Epidermal melanocyte (primary cell): ENCODE measurements at regions not wholly inside any gene's neighbourhood (a gene's known extent, or its start where the extent isn't known, plus 50 kb on each side); places are given as distances from the start of the nearest gene placed in this dataset.

Experiments used
- DNase-seq: peaks from one replicate; pipeline ENCODE4 v3.0.0; 2011; ENCODE audit warnings: low spot score; ENCODE audit not compliant: insufficient read length

DNA sequence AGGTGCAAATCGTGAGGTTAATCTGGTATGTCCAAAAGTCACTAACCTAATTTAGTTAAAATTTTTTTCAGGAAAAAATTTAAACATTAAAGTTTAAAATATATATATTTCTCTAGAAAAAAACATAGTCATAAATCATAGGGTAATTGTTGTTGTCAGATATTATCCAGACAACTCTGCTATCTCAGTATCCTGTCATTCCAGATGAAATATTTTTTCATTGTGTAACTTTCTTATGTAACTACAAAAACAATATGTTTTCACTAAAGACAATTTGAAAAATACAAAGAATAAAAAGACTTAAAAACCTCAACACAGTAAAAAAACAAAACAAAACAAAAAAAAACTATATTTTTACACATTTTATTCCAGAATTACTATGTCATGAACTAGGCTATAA lies 57.6 kb downstream of the TENT5A start:
- DNase-seq: no peak

DNA sequence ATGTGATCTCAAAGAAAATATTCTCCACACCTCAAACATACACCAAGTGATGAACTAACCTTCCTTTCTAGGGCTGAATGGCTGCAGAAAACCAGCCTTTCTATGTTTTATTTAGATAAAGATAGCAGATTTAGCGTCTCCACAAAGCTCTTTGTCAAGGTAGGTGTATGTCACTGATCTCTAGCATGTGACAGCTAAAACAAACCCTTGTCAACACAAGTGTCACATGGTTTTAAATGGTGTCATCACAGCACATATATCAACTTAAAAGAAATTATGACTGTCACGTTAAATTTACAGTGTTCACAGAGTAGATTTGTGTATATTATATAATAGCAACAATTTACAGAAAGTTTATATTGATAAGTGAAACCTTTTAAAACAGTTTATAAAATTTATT lies 58.3 kb downstream of the TENT5A start:
- no peak for DNase-seq

DNA sequence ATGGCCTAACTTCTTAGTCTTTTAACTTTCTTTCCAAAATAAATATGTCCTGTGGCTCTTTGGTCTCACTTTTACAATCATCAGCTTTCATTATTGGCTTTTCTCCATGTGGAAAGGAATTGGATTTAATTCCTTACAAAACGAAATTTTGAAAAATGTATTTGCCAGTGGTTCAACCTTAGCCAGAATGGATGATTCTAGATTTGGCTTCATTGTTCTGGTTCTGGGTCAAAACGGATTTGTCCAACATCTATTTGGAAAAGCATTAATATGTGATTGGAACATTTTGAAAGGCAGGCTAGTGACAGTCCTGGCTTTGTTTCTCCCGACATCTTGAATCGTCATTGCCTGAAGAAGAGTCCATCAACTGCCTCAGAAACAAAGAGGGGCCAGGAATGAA lies 59.2 kb downstream of the TENT5A start:
- no peak for DNase-seq

DNA sequence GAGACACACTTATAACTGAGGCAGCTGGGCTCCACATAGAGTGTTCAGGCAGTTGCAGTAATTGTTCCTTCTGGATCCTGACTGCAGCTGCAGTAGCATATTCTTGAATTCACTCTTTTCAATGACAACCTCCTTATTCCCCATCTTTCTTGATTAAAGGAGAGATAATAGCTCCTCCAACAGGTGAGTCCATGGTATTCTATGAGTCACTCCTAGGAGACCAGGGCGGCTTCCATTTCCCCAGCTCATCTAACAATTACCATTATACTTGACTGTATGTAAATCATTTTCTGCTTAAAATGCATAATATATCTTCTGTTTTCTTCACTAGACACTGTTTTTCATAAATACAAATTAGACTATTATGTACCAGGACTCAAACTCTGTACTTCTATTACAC lies 62.4 kb downstream of the TENT5A start:
- DNase-seq: no peak

DNA sequence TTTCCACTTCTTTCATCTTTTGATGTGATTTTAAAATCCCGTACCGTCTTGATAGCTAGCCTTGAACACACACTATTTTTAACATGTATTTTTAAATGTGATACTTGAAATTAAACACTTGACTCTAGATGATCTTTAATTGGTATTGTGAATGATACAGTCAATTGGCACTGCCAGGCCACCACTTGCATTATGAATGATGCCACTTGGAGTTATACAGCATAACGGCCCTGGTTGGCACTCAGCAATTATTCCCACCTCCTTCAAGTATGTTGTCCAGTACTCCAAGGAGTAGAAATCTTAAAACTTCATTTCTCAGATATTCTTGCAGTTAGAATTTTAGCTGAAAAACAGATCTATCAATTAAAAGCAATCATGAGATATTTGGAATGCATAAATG lies 62.9 kb downstream of the TENT5A start:
- no peak for DNase-seq

DNA sequence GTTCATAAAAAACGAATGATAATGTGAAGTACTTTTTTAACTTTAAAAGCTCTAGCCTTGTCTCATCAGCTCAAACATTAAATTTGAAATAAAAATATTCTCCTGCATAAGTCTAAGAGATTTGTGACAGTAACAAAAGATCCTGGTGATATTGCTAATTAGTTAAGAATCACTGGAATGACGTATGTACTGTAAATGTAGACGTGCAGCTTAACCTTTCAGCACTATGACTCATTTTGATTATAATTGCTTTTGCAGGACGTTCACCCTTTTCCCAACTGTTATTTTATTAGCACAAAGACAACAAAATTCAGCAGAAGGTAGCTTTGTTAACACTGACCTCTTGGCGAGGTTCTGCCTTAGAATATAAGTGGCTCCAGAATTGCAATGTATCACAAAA lies 68.6 kb downstream of the TENT5A start:
- DNase-seq: no peak

DNA sequence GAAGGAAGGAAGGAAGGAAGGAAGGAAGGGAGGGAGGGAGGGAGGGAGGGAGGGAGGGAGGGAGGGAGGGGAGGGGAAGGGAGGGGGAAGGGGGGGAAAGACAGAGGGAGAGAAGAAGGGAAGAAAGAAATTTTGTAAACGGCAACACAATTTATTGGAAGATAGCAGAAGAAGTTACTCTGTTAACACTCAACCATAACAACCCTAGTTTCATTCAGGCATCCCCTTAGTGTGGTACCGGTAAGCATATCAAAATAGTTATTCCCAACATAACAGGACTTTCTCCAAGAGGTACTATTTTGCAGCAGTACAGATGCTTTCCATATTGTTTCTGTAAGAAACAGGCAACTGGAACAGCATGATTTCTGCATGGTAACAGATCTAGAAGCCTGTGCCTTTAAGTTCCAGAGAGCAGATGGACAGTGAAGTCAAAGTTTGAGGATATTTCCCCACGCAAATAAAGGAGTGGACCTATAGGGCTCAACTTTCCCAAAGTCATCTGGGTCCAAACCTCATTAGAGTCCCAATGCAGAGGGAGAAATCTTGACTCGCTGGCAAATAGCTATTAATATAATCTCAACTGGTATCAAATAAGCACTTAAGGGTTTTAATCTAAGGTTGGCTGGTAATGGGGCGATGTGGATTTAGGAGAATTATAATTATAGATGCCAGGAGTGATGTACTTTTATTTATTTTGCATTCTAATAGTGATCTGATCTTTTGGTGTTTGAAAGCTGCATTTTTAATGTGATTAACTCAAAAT lies 69.4 kb downstream of the TENT5A start:
- DNase-seq: no peak

DNA sequence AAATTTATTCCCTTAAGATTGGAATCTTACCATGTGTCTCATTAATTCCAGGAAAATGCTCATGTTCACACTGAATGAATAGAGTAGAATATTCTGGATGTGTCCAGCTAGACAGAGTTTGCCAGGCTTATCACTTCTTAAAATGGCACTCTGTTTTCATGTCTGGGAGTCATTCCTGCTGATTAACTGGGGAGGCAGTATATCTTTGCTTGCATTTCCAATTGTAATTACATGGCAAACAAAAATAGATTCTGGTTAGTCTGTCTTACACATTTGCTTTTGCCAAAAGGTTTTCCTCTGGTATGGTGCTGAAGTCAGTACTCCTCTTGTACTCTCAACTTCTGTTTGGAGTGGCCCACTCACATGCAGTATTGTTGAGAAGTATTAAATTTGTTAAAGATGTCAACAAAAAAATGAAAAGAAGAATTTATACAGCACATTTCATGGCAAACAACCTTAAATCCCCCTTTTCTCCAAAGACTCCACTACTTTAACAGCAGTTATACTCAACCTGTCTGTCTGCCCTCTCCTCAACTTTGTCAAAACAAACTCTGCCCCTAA lies 70.2 kb downstream of the TENT5A start:
- DNase-seq: no peak

DNA sequence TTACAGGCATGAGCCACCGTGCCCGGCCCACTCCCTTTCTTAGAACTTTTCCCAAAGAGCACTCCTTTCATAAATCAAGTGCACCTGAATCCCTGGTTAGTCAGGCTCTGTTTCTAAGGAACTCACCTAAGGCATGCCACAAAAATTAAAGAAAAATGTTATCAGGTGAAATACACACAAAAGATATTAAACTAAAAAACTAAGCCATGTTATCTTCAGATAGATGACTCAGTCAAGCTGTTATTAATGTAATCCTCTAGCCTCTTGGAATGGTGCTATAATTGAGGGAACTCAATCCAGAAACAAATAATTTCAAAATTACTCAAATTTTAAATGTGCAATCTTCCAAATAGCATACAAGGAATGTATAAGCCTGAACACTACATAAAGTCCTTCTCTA lies 83.0 kb downstream of the TENT5A start:
- DNase-seq: no peak

DNA sequence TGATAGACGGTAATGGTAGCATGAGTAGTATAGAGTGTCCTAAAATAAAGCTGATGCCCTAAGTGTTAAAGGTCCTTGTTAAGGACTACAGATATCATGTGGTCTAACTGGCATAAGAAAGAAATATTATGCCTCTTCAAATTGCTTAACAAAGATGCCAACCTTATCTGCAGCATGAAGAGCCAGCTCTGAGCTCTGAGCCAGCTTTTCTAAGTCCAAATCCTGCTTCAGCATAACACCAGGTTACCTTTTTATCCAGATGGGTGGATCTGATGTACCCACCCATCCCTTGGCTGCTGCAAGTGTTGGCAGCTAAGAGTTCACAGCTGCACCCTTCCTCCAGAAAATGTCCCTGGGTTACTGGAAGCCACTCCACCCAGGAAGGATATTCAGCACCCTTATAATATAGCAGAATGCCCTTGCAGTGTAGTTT lies 83.8 kb downstream of the TENT5A start:
- no peak for DNase-seq

DNA sequence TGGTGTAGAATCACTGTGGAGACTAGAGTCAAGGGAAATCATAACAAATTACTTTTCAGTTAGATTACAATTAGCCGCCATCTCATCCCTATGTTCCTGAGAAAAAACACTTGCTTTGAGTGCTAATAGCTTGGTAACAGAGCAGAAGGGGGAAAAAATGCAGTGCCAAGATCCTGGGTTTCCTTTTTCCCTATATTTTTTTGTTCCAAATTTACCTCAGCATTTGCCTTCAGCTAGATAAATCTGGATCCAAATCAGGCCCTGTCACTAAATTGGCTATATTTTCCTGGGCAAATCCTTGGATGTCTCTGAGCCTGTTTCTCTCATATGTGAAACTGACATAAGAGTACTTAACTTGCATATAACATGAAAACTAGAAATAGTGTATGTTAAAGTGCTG lies 86.0 kb downstream of the TENT5A start:
- no peak for DNase-seq

DNA sequence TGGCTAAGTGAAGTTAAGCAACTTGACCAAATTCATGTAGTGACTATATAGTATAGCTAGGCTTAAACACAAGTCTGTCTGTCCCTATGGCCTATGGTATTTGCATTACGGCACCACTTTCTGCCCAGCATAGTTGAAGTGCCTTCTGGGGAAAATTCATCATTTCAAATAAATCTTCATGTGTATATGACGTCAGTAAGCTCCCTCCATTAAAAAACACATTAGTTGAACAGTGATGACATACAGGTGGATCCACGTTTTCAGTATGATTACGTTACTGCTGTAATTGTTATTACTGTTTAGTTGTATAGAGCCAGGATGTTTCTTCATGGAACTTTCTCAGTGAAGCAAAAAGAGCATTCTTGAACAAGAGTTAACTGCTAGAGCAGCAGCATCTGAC lies 96.2 kb downstream of the TENT5A start:
- DNase-seq: no peak

DNA sequence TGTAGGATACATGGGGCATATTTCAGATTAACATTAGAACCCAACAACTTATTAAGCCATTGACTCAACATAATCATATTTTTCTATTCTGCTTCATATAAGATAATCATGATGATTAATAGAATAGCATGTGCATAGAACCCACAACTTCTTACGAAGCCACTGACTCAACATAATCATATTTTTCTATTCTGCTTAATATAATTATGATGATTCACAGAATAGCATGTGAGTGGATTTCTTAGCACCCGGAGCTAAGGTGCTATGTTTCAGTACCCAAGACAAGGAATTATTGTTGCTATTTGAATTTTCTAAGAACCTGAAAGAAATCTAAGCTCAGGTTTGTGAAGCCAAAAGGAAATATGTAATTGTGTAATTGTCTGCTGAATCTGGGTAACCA lies 96.8 kb downstream of the TENT5A start:
- no peak for DNase-seq

DNA sequence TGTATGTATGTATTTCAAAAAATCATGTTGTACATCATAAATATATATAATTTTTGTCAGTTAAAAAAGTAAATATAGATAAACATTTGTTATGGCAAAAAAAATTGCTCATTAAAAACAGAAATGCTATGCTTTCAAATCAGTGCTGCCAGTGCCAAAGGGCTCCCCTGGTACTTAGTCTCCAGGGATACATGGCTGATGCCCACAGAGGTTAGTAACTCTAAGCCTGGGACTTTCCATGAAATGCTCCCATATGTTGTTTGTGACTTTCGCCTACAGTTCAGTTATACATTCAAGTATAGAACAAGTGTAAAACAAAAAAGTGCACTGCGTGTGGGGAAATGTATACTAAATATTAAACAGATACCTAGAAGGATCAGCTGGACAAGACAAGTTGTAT lies 104.0 kb downstream of the TENT5A start:
- DNase-seq: no peak

DNA sequence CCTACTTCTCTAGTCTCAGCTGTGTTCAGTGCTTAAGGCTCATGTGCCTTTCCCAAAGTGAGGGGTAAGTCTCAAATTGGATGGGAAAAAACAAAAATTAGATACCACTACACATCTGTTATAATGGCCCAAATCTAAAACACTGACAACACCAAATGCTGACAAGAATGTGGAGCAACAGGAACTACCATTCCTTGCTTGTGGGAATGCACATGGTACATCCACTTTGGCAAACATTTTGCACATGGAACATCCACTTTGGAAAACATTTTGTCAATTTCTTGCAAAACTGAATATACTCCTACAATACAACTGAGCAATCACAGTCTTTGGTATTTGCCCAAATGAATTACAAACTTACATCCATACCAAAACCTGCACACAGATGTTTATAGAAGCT lies 109.3 kb downstream of the TENT5A start:
- DNase-seq: no peak

DNA sequence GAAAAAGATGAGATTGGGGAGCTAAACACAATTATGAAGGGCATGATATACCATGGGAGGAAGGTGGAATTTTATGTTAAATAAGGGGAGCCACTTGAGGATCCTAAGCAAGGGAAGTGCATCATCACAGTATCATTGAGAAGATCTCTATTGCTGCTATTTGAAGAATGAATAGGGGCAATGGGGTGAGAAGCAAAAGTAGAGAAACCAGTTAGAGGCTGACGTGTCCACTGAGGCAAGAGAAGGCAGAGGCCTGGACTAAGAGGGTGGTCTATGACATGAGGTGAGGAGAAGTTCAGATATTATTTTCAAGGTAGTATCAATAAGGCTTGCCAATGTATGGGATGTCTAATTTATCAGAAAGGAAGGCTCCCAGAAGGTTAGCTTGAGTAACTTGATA lies 111.6 kb downstream of the TENT5A start:
- no peak for DNase-seq

DNA sequence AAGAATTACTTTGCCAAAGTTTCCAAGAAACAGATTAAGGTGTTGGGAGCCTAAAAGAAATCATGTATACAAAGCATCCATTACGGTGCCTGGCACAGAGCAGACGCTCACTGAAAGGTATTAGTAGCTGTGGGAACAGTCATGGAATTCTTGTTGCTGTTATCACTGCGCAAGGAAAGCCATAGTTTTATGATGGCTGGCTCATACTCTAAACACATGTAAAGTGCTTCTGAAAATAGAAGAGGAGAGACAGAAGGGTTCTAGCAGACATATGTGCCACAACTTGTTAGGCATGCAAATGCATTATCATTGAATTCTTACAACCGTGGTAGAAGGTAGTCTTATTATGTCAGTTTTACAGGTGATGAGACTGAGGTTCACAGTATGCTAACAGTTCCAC lies 112.4 kb downstream of the TENT5A start:
- no peak for DNase-seq

DNA sequence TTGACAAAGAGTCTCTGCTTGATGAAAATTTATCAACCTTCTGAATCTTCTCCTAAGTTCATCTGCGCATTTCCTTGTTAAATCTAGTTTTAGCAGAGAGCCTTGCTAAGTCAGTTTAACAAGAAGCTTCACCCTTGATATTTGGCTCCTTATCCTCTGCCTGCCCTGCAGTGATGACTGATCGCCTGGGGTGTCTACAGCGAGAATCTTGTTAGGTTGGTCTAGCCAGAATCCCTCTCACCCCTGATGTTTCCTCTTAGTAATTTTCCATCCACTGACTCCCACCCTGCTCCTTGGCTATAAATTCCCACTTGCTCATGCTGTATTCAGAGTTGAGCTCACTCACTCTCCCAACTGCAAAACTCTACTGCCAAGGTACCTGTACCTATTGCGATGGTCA lies 114.1 kb downstream of the TENT5A start:
- no peak for DNase-seq

DNA sequence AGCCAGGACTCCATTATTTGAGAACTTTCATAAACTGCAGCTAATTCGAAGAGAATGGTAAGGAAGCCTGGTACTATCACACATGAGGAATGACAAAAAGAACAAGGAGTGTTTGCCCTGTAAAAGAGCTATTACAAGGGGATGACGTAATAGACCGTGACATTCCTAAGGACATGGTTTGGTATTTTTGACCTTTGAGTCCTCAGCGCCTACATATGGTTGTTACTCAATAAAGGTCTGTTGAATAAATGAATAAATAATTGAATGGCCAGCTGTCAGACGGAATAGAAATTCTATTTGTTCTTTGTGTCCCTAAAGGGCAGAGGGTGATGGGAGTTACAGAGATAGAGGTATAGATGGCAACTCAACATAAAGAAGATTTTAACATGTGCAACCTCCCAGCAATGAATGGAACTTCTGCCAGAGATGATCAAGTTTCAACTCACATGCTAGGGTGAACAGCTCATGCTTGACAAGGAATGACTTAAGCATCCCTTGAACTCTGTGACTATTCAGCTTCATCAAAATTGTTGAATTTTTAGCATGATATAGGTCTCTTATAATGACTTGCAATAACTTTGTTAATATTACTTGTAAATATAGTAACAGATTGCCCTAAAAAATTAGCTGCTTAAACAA lies 115.4 kb downstream of the TENT5A start:
- DNase-seq: no peak

DNA sequence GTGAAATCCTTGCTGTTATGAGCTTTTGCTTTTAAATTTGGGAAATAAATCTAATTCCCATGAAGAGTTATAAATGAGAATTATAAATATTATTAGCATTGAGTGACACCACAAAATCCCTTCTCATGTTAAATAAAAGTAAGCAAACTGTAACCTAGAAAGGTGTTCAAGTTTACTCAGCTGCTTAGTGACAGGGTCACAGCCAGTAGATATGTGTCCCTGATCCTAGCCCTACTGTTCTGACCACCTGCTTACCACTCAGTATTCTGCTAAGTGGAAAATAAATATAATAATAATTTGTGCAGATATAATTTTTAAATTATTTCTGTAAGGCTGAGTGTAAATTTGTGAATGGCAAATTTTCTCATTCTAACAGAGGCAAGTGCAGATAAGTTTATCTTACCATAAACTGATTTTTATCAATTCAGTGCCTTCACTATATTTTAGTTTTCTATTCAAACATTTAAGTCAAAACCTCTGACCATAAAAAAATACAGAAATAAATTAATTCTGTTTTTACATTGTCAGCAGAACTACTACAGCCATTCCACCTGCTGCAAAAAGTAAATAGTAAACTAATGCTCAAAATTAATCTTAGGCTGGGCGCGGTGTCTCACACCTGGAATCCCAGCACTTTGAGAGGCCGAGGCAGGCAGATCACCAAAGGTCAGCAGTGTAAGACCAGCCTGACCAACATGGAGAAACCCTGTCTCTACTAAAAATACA lies 118.2 kb downstream of the TENT5A start:
- no peak for DNase-seq

DNA sequence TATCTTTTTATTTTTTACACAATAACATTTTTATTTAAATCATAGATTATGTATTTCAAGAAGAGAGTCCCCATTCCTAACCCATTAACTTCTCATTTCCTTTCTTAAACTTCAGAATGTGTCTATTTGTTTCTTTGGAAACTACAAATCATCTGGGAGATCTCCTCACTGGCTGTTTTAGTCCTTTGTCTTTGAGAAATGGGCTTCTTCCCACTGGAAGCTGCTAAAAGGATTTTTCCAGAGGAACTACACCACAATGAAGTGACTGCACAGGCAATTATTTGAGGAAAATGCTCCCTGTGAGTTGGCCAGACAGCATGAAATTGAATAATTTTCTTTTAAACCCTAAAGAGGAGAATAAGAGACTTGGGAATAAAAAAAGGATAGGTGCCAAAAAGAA lies 119.1 kb downstream of the TENT5A start:
- DNase-seq: no peak

DNA sequence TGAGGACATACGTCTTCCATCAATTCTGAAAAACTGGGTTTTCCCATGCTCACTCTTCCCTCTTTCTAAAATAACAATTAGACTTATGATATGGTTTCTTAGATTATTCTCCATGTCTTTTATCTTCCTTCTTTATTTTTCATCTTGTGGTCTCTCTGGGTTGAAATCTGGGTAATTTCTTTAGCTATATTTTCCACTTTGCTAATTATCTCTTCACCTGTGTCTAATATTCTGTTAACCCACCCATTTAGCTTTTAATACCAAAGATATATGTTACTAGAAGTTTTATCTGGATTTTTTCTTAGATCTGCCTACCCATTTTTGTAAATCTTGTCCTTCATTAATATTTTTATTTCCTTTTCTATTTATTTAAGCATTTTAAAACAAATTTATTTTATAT lies 121.8 kb downstream of the TENT5A start:
- DNase-seq: no peak
